HCT116 (cell line): ENCODE measurements at regions not wholly inside any gene's neighbourhood (a gene's known extent, or its start where the extent isn't known, plus 50 kb on each side); places are given as distances from the start of the nearest gene placed in this dataset.

Experiments
- ATAC-seq: fragments of 200-7000 bp; cut with Tn5 transposase; 2 replicates; pipeline ENCODE4 v1.9.1; 2020; ENCODE audit warnings: mild to moderate bottlenecking, moderate library complexity
- BruUV-seq: library from RNA; stranded (reverse); fragments of 400-500 nt; replicated peaks from 2 replicates; lab custom pipeline; 2021; lab: Mats Ljungman, UMichigan
- CTCF ChIA-PET: fragments of 300-600 bp; sonication (Branson Sonifier 250); formaldehyde crosslinking; loops from one replicate; lab custom pipeline; 2021; ENCODE audit warnings: antibody characterized with exemption; lab: Charles Lee
- POLR2A ChIA-PET: fragments of 300-600, 350-600 bp; sonication (Branson Sonifier 250); formaldehyde crosslinking; loops from one replicate; lab custom pipeline; 2021; ENCODE audit warnings: antibody characterized with exemption; lab: Charles Lee
- RAD21 ChIA-PET, 2 experiments: fragments of 300-600 bp; sonication (Branson Sonifier 250); formaldehyde crosslinking; loops; one replicate each; lab custom pipeline; 2023; ENCODE audit warnings: low total read pairs in 2 of 2; ENCODE audit not compliant: uncharacterized antibody in 2 of 2, unreplicated experiment in 2 of 2, low non-redundant PET in 1 of 2; lab: Charles Lee
- DNase-seq: peaks from one replicate; pipeline ENCODE4 v3.0.0-alpha.2; 2010; ENCODE audit warnings: low read depth, low spot score
- H2AFZ ChIP-seq: fragments of 200-600 bp; shearing (Covaris generic), sonication (generic); 2 replicates; pipeline ENCODE4 v1.6.1; 2017; ENCODE audit warnings: low read depth, mixed run types, mixed read lengths, antibody characterized with exemption, low read length; ENCODE audit not compliant: poor library complexity, severe bottlenecking
- H3K27ac ChIP-seq: 2 replicates; pipeline ENCODE4 v1.5.1; 2012; ENCODE audit warnings: low read depth, low read length
- H3K27me3 ChIP-seq: fragments of 200-600 bp; sonication (generic); 2 replicates; pipeline ENCODE4 v1.6.1; 2016; ENCODE audit warnings: mixed run types, low read length, mixed read lengths; ENCODE audit not compliant: insufficient read depth
- H3K36me3 ChIP-seq, 2 experiments: fragments of 200-500 bp in 1 of 2; fragments of 200-600 bp in 1 of 2; sonication (Bioruptor generic) in 1 of 2; sonication (generic) in 1 of 2; 2 replicates each; pipeline versions ENCODE4 v1.5.1 to v1.6.1; 2014 to 2016; ENCODE audit warnings: low read length in 2 of 2, inconsistent platforms in 1 of 2, mixed read lengths in 1 of 2, mixed run types in 1 of 2; ENCODE audit not compliant: insufficient read depth in 2 of 2, control insufficient read depth in 1 of 2
- H3K4me1 ChIP-seq, 2 experiments: fragments of 200-600 bp in 1 of 2; sonication (generic) in 1 of 2; 2 replicates each; pipeline versions ENCODE4 v1.5.1 to v1.6.1; 2012 to 2017; ENCODE audit warnings: low read length in 2 of 2, inconsistent platforms in 1 of 2, mild to moderate bottlenecking in 1 of 2, mixed read lengths in 1 of 2, mixed run types in 1 of 2, moderate library complexity in 1 of 2; ENCODE audit not compliant: insufficient read depth in 2 of 2, control insufficient read depth in 1 of 2
- H3K4me2 ChIP-seq: fragments of 200-600 bp; sonication (generic); 2 replicates; pipeline ENCODE4 v1.6.1; 2017; ENCODE audit warnings: mixed run types, low read length, mixed read lengths
- H3K4me3 ChIP-seq, 2 experiments: fragments of 200-600 bp in 1 of 2; sonication (generic) in 1 of 2; replicated peaks in 1 of 2; 2 replicates each; pipeline ENCODE4 v1.5.1; 2011 to 2016; ENCODE audit warnings: low read length in 2 of 2, control low read depth in 1 of 2, low read depth in 1 of 2, mild to moderate bottlenecking in 1 of 2, mixed read lengths in 1 of 2, mixed run types in 1 of 2
- H3K79me2 ChIP-seq: fragments of 200-600 bp; sonication (generic); 2 replicates; pipeline ENCODE4 v1.6.1; 2017; ENCODE audit warnings: mild to moderate bottlenecking, mixed run types, low read length, moderate library complexity, mixed read lengths; ENCODE audit not compliant: insufficient read depth
- H3K9ac ChIP-seq: fragments of 200-600 bp; sonication (generic); 2 replicates; pipeline ENCODE4 v1.6.1; 2016; ENCODE audit warnings: low read length, mixed read lengths
- H3K9me2 ChIP-seq: fragments of 200-600 bp; sonication (generic), shearing (Covaris generic); 2 replicates; pipeline ENCODE4 v1.6.1; 2017; ENCODE audit warnings: mixed run types, mild to moderate bottlenecking, moderate library complexity; ENCODE audit not compliant: insufficient read depth
- H3K9me3 ChIP-seq, 2 experiments: fragments of 200-500 bp in 1 of 2; fragments of 200-600 bp in 1 of 2; sonication (Bioruptor generic) in 1 of 2; sonication (generic) in 1 of 2; 2 replicates each; pipeline ENCODE4 v1.6.1; 2014 to 2017; ENCODE audit warnings: low read length in 2 of 2, mixed read lengths in 2 of 2, inconsistent platforms in 1 of 2, low read depth in 1 of 2, mild to moderate bottlenecking in 1 of 2, mixed run types in 1 of 2, moderate library complexity in 1 of 2; ENCODE audit not compliant: control insufficient read depth in 1 of 2, insufficient read depth in 1 of 2
- H4K20me1 ChIP-seq: fragments of 200-600 bp; sonication (generic), shearing (Covaris generic); 2 replicates; pipeline ENCODE4 v1.6.1; 2017; ENCODE audit warnings: mixed run types, mild to moderate bottlenecking, moderate library complexity; ENCODE audit not compliant: insufficient read depth
- EZH2 ChIP-seq: fragments of 200-600 bp; sonication (generic); IDR thresholded peaks from 2 replicates; pipeline ENCODE4 v1.6.1; 2017; ENCODE audit warnings: antibody characterized with exemption, mixed run types
- FOSL1 ChIP-seq: IDR thresholded peaks from 2 replicates; pipeline ENCODE4 v1.6.1; 2012; ENCODE audit warnings: low read depth
- JUND ChIP-seq: IDR thresholded peaks from 2 replicates; pipeline ENCODE4 v1.6.1; 2012
- MAX ChIP-seq: IDR thresholded peaks from 2 replicates; pipeline ENCODE4 v1.6.1; 2012
- POLR2A ChIP-seq: IDR thresholded peaks from 2 replicates; pipeline ENCODE4 v1.7.0; 2011; ENCODE audit warnings: borderline replicate concordance; ENCODE audit not compliant: insufficient read depth, insufficient read length; ENCODE audit errors: extremely low read depth
- POLR2AphosphoS5 ChIP-seq: IDR thresholded peaks from 2 replicates; pipeline ENCODE4 v1.6.1; 2011; ENCODE audit warnings: mild to moderate bottlenecking, low read depth, low read length, moderate library complexity
- TCF7L2 ChIP-seq: IDR thresholded peaks from 2 replicates; pipeline ENCODE4 v1.7.0; 2011; ENCODE audit warnings: borderline replicate concordance, inconsistent platforms; ENCODE audit not compliant: insufficient read depth, insufficient read length; ENCODE audit errors: extremely low read depth
- ZNF274 ChIP-seq: fragments of 200-500 bp; sonication (Bioruptor generic); IDR thresholded peaks from 2 replicates; pipeline ENCODE4 v1.6.1; 2014; ENCODE audit warnings: mild to moderate bottlenecking, low read depth, low read length, inconsistent platforms
- intact Hi-C: fragments of 100-400 bp; cut with micrococcal nuclease; formaldehyde crosslinking; loops from 2 replicates; pipeline ENCODE4 v1.10.0; 2022
- TF ChIP-seq, protein P1 (sequence below), 3 experiments: fragments of 200-600 bp in 1 of 3; sonication (generic) in 1 of 3; IDR thresholded peaks in 2 of 3; conservative IDR thresholded peaks in 1 of 3; 2 replicates each; pipeline ENCODE4 v1.5.1; 2012 to 2017; ENCODE audit warnings: low read depth in 2 of 3, low read length in 2 of 3, antibody characterized with exemption in 1 of 3, borderline replicate concordance in 1 of 3, control low read depth in 1 of 3, mild to moderate bottlenecking in 1 of 3, mixed read lengths in 1 of 3, mixed run types in 1 of 3, moderate library complexity in 1 of 3; ENCODE audit not compliant: insufficient read depth in 1 of 3

GRCh38 chr13:25032160-25032559 lies 63.8 kb upstream of the PABPC3 start:
- CTCF ChIA-PET = no interaction called here

More at GRCh38 chr13:25032160-25032559, 63.8 kb upstream of the PABPC3 start:
- no peak for ATAC-seq
- H3K9me3 ChIP-seq = no peaks in the 10 kb centered on the region
- H4K20me1 ChIP-seq = no peaks in the 10 kb centered on the region
- no peaks in the 10 kb centered on the region for H3K36me3 ChIP-seq
- H3K79me2 ChIP-seq = no peaks in the 10 kb centered on the region
- POLR2A ChIA-PET = no interaction called here
- BruUV-seq = no TSS peak
- H3K4me3 ChIP-seq = no peak overlapping the region
- no peaks in the 10 kb centered on the region for H3K4me1 ChIP-seq
- H3K9me2 ChIP-seq = no peaks in the 10 kb centered on the region
- H3K4me2 ChIP-seq = no peak overlapping the region
- TF ChIP-seq TCF7L2 (no peak), MAX (no peak), POLR2A (no peak), FOSL1 (no peak), ZNF274 (no peak), EZH2 (no peak), POLR2AphosphoS5 (no peak), JUND (no peak)
- TF ChIP-seq, protein P1, sequence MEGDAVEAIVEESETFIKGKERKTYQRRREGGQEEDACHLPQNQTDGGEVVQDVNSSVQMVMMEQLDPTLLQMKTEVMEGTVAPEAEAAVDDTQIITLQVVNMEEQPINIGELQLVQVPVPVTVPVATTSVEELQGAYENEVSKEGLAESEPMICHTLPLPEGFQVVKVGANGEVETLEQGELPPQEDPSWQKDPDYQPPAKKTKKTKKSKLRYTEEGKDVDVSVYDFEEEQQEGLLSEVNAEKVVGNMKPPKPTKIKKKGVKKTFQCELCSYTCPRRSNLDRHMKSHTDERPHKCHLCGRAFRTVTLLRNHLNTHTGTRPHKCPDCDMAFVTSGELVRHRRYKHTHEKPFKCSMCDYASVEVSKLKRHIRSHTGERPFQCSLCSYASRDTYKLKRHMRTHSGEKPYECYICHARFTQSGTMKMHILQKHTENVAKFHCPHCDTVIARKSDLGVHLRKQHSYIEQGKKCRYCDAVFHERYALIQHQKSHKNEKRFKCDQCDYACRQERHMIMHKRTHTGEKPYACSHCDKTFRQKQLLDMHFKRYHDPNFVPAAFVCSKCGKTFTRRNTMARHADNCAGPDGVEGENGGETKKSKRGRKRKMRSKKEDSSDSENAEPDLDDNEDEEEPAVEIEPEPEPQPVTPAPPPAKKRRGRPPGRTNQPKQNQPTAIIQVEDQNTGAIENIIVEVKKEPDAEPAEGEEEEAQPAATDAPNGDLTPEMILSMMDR (IDR thresholded peaks at IDR 0.05 in 2 of 3, conservative IDR thresholded peaks at IDR 0.05 in 1 of 3; ENCODE audit: borderline replicate concordance in 1 of 3, insufficient read depth in 1 of 3, low read depth in 2 of 3, low read length in 2 of 3) = no peak
- TF ChIP-seq, all 23 proteins: peak for 0
- H3K9ac ChIP-seq = no peak overlapping the region
- H2AFZ ChIP-seq = no peak overlapping the region
- RAD21 ChIA-PET = no interaction called here
- H3K27me3 ChIP-seq = no peaks in the 10 kb centered on the region
- intact Hi-C loops = no loop called here
- no peak for DNase-seq
- no peak overlapping the region for H3K27ac ChIP-seq
